Activated CD4-positive, alpha-beta T cell treated with anti-CD3 and anti-CD28 coated beads for 1 hour (primary cell): ENCODE measurements at regions not wholly inside any gene's neighbourhood (a gene's known extent, or its start where the extent isn't known, plus 50 kb on each side); places are given as distances from the start of the nearest gene placed in this dataset.
"Not testable (repeated sequence)": the region's sequence is repeated elsewhere in the genome, so short reads cannot be mapped to it uniquely, and the experiment has no call there.

ENCODE experiments used
- DNase-seq: peaks from one replicate; pipeline ENCODE4 v3.0.0-alpha.2; 2020

- peak; percentile 55 for DNase-seq
Measured at GRCh38 chr12:8390001-8390777, 65.6 kb upstream of the CLEC6A start.

- DNase-seq, result peak; percentile 56
Measured at GRCh38 chr12:8396225-8397071, 59.3 kb upstream of the CLEC6A start.

GRCh38 chr12:8397378-8397777 is 58.4 kb upstream of the CLEC6A start:
- not testable (repeated sequence) for DNase-seq

GRCh38 chr12:8399496-8400034 is 56.2 kb upstream of the CLEC6A start:
- DNase-seq, result not testable (repeated sequence)

GRCh38 chr12:8403834-8404233 is 51.9 kb upstream of the CLEC6A start:
- not testable (repeated sequence) for DNase-seq

- not testable (repeated sequence) for DNase-seq
Measured at GRCh38 chr12:8404341-8404740, 51.4 kb upstream of the CLEC6A start.
